Right lobe of liver (tissue), 6 donors: ENCODE measurements at regions not wholly inside any gene's neighbourhood (a gene's known extent, or its start where the extent isn't known, plus 50 kb on each side); places are given as distances from the start of the nearest gene placed in this dataset.

Source experiments
- ATAC-seq, 4 donors: fragments of 200-7000 bp; cut with Tn5 transposase; one replicate each; pipeline ENCODE4 v1.9.1; 2020; ENCODE audit warnings: mild to moderate bottlenecking in 4 of 4, moderate library complexity in 4 of 4
- DNase-seq, 3 donors: peaks; one replicate each; pipeline ENCODE4 v3.0.0-alpha.2; 2020
- H3K27ac ChIP-seq, 3 donors: fragments of 200-600 bp; one replicate each; pipeline ENCODE4 v1.8.0; 2022
- H3K27me3 ChIP-seq, 2 donors: fragments of 200-600 bp; one replicate each; pipeline ENCODE4 v1.8.0; 2022
- H3K36me3 ChIP-seq, 4 donors: fragments of 200-600 bp; sonication (generic) in 1 of 4; one replicate each; pipeline versions ENCODE4 v1.5.1 to v1.8.0; 2017 to 2022; ENCODE audit warnings: control low read depth in 1 of 4
- H3K4me1 ChIP-seq, 4 donors: fragments of 200-600 bp; sonication (generic) in 1 of 4; one replicate each; pipeline versions ENCODE4 v1.5.1 to v1.8.0; 2017 to 2022; ENCODE audit warnings: control low read depth in 1 of 4
- H3K4me3 ChIP-seq, 3 donors: fragments of 200-600 bp; one replicate each; pipeline ENCODE4 v1.8.0; 2022
- H3K9me3 ChIP-seq, 4 donors: fragments of 200-600 bp; sonication (generic) in 1 of 4; one replicate each; pipeline versions ENCODE4 v1.5.1 to v1.8.0; 2017 to 2022; ENCODE audit warnings: control low read depth in 1 of 4
- CTCF ChIP-seq, 4 donors: fragments of 200-600 bp in 3 of 4; fragments of 450-650 bp in 1 of 4; IDR thresholded peaks; one replicate each; pipeline versions ENCODE4 v1.5.1 to v1.8.0; 2016 to 2022; ENCODE audit warnings: antibody characterized with exemption in 4 of 4, mild to moderate bottlenecking in 2 of 4
- POLR2A ChIP-seq: fragments of 450-650 bp; IDR thresholded peaks from one replicate; pipeline ENCODE4 v1.6.1; 2017; ENCODE audit warnings: antibody characterized with exemption, mild to moderate bottlenecking
- WGBS: methylation state at CpG from one replicate; pipeline ENCODE4 v1.1.6; 2018; ENCODE audit warnings: low coverage, low lambda C conversion rate; ENCODE audit not compliant: insufficient coverage; ENCODE audit errors: missing lambda C conversion rate; 5-methylcytosine and 5-hydroxymethylcytosine counted together
- intact Hi-C, 2 donors: fragments of 100-400 bp; cut with DNase I; formaldehyde crosslinking; loops; one replicate each; pipeline versions ENCODE4 v1.11.2 to v1.14.1; 2022
- donor health status: DM: no; HTN: yes; CAD: no.
- donor health status: DM: no; HTN: no; CAD: no.
- donor health status: DM: no; HTN: no; CAD: no.
- donor health status: DM: no; HTN: yes; CAD: no.
- donor health status: DM: no; HTN: yes; CAD: no.

- H3K27me3 ChIP-seq: no peaks in the 10 kb centered on the region
- H3K9me3 ChIP-seq: no peaks in the 10 kb centered on the region
- H3K27ac ChIP-seq: no peak overlapping the region
- 59% methylated on average over 3 of the region's 3 CpGs for WGBS
- no peak for TF ChIP-seq POLR2A
- no peak for TF ChIP-seq CTCF (IDR thresholded peaks at IDR 0.05)
- H3K4me3 ChIP-seq: no peak overlapping the region
- H3K4me1 ChIP-seq: no peaks in the 10 kb centered on the region
- no peak for DNase-seq
- no peaks in the 10 kb centered on the region for H3K36me3 ChIP-seq
- no peak for ATAC-seq
- intact Hi-C loops: no loop called here
Observed at GRCh38 chr4:66963084-66963483, 582.2 kb downstream of the CENPC start.

GRCh38 chr4:66959207-66959606, 586.1 kb downstream of the CENPC start:
- intact Hi-C loops: no loop called here
- Histone ChIP-seq H3K4me3 (no peak overlapping the region), H3K4me1 (no peaks in the 10 kb centered on the region), H3K27ac (no peak overlapping the region), H3K27me3 (no peaks in the 10 kb centered on the region), H3K36me3 (no peaks in the 10 kb centered on the region), H3K9me3 (no peaks in the 10 kb centered on the region)
- ATAC-seq (no peak), DNase-seq (no peak)
- 65% methylated on average over 2 of the region's 2 CpGs for WGBS
- TF ChIP-seq POLR2A: no peak
- no peak for TF ChIP-seq CTCF (IDR thresholded peaks at IDR 0.05)

- intact Hi-C loops: no loop called here
- ATAC-seq: no peak
- H3K27me3 ChIP-seq: no peaks in the 10 kb centered on the region
- H3K36me3 ChIP-seq: no peaks in the 10 kb centered on the region
- no peak for TF ChIP-seq CTCF (IDR thresholded peaks at IDR 0.05)
- TF ChIP-seq POLR2A: no peak
- H3K9me3 ChIP-seq: no peaks in the 10 kb centered on the region
- no peaks in the 10 kb centered on the region for H3K4me1 ChIP-seq
- no peak overlapping the region for H3K27ac ChIP-seq
- 43% methylated on average over 1 of the region's 1 CpG for WGBS
- H3K4me3 ChIP-seq: no peak overlapping the region
- no peak for DNase-seq
Observed at GRCh38 chr4:66956852-66957251, 588.5 kb downstream of the CENPC start.

GRCh38 chr4:66956426-66956825, 588.9 kb downstream of the CENPC start:
- Histone ChIP-seq H3K36me3 (no peaks in the 10 kb centered on the region), H3K4me1 (no peaks in the 10 kb centered on the region), H3K27me3 (no peaks in the 10 kb centered on the region), H3K4me3 (no peak overlapping the region), H3K9me3 (no peaks in the 10 kb centered on the region), H3K27ac (no peak overlapping the region)
- no peak for TF ChIP-seq POLR2A
- TF ChIP-seq CTCF (IDR thresholded peaks at IDR 0.05): no peak
- WGBS: 80% methylated on average over 2 of the region's 6 CpGs
- ATAC-seq (no peak), DNase-seq (peak in 1 of 3 donors; percentile 38)
- intact Hi-C loops: no loop called here

- H3K4me3 ChIP-seq: no peak overlapping the region
- H3K9me3 ChIP-seq: no peaks in the 10 kb centered on the region
- DNase-seq (no peak), ATAC-seq (no peak)
- H3K4me1 ChIP-seq: no peaks in the 10 kb centered on the region
- no peaks in the 10 kb centered on the region for H3K36me3 ChIP-seq
- intact Hi-C loops: no loop called here
- no peak overlapping the region for H3K27ac ChIP-seq
- no peaks in the 10 kb centered on the region for H3K27me3 ChIP-seq
- TF ChIP-seq CTCF (IDR thresholded peaks at IDR 0.05): no peak
- no peak for TF ChIP-seq POLR2A
- 55% methylated on average over 3 of the region's 3 CpGs for WGBS
Observed at GRCh38 chr4:66955784-66956183, 589.5 kb downstream of the CENPC start.
